Uterus (tissue), 3 donors: ENCODE measurements at regions not wholly inside any gene's neighbourhood (a gene's known extent, or its start where the extent isn't known, plus 50 kb on each side); places are given as distances from the start of the nearest gene placed in this dataset.
"Not testable (repeated sequence)": the region's sequence is repeated elsewhere in the genome, so short reads cannot be mapped to it uniquely, and the experiment has no call there.

Source experiments
- DNase-seq, 2 donors: peaks; one replicate each; pipeline ENCODE4 v3.0.0-alpha.2; 2019 to 2020
- H3K27ac ChIP-seq, 2 donors: fragments of 200-600 bp; sonication (generic); 1 replicate in 1 of 2; 2 replicates in 1 of 2; pipeline ENCODE4 v1.5.1; 2016 to 2018
- H3K27me3 ChIP-seq, 2 donors: fragments of 200-600 bp; sonication (generic); one replicate each; pipeline ENCODE4 v1.5.1; 2018 to 2019; ENCODE audit warnings: control low read depth in 1 of 2
- H3K36me3 ChIP-seq, 2 donors: fragments of 200-600 bp; sonication (generic); one replicate each; pipeline ENCODE4 v1.5.1; 2019; ENCODE audit warnings: control low read depth in 1 of 2
- H3K4me1 ChIP-seq, 2 donors: fragments of 200-600 bp; sonication (generic); one replicate each; pipeline ENCODE4 v1.5.1; 2018 to 2019; ENCODE audit warnings: control low read depth in 1 of 2
- H3K4me3 ChIP-seq, 2 donors: fragments of 200-600 bp; sonication (generic); 1 replicate in 1 of 2; 2 replicates in 1 of 2; pipeline ENCODE4 v1.5.1; 2018 to 2019; ENCODE audit warnings: mild to moderate bottlenecking in 1 of 2
- H3K9me3 ChIP-seq, 2 donors: fragments of 200-600 bp; sonication (generic); one replicate each; pipeline ENCODE4 v1.5.1; 2019; ENCODE audit warnings: control low read depth in 1 of 2
- POLR2A ChIP-seq, 2 donors: fragments of 450-650 bp; IDR thresholded peaks; one replicate each; pipeline ENCODE4 v1.6.1; 2016; ENCODE audit warnings: antibody characterized with exemption in 2 of 2, mild to moderate bottlenecking in 1 of 2, moderate library complexity in 1 of 2
- intact Hi-C: fragments of 100-400 bp; cut with DNase I; formaldehyde crosslinking; loops from one replicate; pipeline ENCODE4 v1.15.1; 2023; ENCODE audit warnings: low total_unique reads
- TF ChIP-seq, protein P1 (sequence below), 4 experiments: fragments of 200-600 bp in 2 of 4; fragments of 450-650 bp in 2 of 4; sonication (generic) in 2 of 4; IDR thresholded peaks; one replicate each; pipeline ENCODE4 v1.5.1; 2016 to 2019; ENCODE audit warnings: antibody characterized with exemption in 4 of 4, mild to moderate bottlenecking in 2 of 4, moderate library complexity in 1 of 4
- donor health status: DM: yes; HTN: yes; CAD: no.

DNA sequence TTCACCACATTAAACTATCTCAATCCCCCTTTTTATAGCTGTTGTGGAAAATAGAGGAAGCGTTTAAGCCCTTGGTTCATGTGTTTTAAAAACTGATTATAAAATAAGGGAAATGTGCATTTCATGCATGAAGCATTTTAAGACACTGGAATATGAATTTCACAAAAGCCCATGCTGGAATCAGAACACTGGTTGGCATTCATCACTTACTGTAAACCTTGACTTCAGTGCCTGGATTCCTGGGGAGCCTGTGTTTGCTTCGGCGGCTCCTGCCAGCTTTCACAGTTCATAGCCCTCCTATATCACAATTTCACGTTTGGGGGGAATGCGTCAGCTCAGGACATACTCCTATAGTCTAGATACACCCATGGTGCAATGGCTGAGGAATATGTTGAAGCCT is 336.9 kb downstream of the INSIG2 start:
- no peak for DNase-seq
- H3K9me3 ChIP-seq: no peaks in the 10 kb centered on the region
- no peak for TF ChIP-seq POLR2A (IDR thresholded peaks at IDR 0.05)
- TF ChIP-seq, protein P1, sequence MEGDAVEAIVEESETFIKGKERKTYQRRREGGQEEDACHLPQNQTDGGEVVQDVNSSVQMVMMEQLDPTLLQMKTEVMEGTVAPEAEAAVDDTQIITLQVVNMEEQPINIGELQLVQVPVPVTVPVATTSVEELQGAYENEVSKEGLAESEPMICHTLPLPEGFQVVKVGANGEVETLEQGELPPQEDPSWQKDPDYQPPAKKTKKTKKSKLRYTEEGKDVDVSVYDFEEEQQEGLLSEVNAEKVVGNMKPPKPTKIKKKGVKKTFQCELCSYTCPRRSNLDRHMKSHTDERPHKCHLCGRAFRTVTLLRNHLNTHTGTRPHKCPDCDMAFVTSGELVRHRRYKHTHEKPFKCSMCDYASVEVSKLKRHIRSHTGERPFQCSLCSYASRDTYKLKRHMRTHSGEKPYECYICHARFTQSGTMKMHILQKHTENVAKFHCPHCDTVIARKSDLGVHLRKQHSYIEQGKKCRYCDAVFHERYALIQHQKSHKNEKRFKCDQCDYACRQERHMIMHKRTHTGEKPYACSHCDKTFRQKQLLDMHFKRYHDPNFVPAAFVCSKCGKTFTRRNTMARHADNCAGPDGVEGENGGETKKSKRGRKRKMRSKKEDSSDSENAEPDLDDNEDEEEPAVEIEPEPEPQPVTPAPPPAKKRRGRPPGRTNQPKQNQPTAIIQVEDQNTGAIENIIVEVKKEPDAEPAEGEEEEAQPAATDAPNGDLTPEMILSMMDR (IDR thresholded peaks at IDR 0.05): no peak
- no peaks in the 10 kb centered on the region for H3K27me3 ChIP-seq
- intact Hi-C loops: no loop called here
- no peak overlapping the region for H3K27ac ChIP-seq
- H3K4me3 ChIP-seq: no peak overlapping the region
- no peaks in the 10 kb centered on the region for H3K4me1 ChIP-seq
- H3K36me3 ChIP-seq: no peaks in the 10 kb centered on the region

DNA sequence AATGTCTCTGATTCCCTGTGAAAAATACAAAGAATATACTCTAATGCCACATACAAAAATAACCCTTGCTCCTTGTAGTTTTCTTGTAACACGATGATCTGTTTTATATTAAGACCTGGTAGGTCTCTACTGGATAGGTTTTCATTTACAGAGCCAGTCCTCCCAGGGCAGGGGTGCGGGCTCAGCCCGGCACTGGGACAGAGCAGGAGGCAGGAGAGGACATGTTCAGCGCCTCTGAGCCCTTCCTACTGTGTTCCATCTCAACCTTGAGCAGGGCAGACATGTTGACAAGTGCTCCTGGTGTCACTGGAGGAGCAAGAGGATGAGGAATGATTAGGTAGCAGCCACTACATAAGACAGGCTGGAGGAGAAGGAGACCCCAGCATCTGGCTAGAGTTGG is 335.5 kb downstream of the INSIG2 start:
- no peaks in the 10 kb centered on the region for H3K9me3 ChIP-seq
- no peak for DNase-seq
- H3K4me3 ChIP-seq: no peak overlapping the region
- H3K27me3 ChIP-seq: no peaks in the 10 kb centered on the region
- intact Hi-C loops: no loop called here
- no peak for TF ChIP-seq POLR2A (IDR thresholded peaks at IDR 0.05)
- TF ChIP-seq, protein P1 (IDR thresholded peaks at IDR 0.05): no peak
- H3K4me1 ChIP-seq: no peaks in the 10 kb centered on the region
- no peak overlapping the region for H3K27ac ChIP-seq
- H3K36me3 ChIP-seq: no peaks in the 10 kb centered on the region

DNA sequence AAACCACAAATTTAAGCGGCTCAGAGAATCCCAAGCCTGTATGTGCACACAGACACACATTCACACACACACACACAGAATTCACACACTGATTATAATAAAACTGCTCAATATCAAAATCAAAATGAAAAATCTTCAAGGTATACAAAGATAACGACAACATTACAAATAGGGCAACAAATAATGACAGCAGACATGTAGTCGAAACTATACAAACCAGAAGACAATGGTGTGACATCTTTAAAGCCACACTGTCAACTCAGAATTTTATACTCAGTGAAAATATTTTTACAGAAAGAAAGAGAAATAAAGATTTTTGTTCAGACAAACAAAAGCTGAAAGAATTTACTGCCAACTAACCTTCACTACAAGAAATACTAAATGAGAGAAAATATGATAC is 333.4 kb downstream of the INSIG2 start:
- no peaks in the 10 kb centered on the region for H3K4me1 ChIP-seq
- TF ChIP-seq, protein P1 (IDR thresholded peaks at IDR 0.05): no peak
- TF ChIP-seq POLR2A (IDR thresholded peaks at IDR 0.05): no peak
- no peak overlapping the region for H3K27ac ChIP-seq
- no peaks in the 10 kb centered on the region for H3K36me3 ChIP-seq
- DNase-seq: no peak
- no peak overlapping the region for H3K4me3 ChIP-seq
- intact Hi-C loops: no loop called here
- H3K27me3 ChIP-seq: no peaks in the 10 kb centered on the region
- no peaks in the 10 kb centered on the region for H3K9me3 ChIP-seq

DNA sequence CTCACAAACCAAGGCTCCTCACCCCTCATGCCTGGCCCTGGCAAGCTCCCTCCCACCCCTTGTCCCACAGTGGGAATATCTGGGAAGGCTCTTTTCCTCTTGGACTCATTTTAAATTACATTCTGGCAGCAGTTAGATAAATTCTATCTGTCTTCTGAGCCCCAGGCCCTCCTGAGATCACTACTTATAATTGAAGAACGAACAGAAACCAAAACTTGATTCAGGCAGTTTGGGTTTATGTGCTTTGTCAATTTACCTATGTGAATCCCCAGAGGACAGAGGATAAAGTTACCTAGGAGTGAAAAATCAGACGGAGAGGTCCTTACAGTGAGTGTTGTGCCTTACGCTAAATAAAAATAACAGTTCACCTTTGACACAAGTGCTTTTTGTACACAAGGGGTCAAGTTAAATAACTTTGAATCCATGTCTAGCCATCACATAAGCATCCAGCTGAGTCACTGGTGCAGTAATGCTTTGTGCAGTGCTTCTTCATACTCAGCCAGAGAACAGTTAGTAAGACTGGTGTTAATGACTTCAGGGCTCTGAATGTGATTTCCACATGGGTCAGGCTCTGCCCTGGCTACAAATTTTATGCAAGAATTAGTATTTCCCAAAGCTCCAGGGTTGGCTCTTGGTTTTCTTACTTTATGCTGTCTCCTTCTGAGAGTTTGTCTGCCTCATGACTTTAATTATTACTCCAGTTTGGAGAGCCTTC is 329.3 kb downstream of the INSIG2 start:
- H3K27ac ChIP-seq: no peak overlapping the region
- H3K27me3 ChIP-seq: no peaks in the 10 kb centered on the region
- H3K4me3 ChIP-seq: no peak overlapping the region
- no peaks in the 10 kb centered on the region for H3K4me1 ChIP-seq
- TF ChIP-seq, protein P1 (IDR thresholded peaks at IDR 0.05): no peak
- no peak for TF ChIP-seq POLR2A (IDR thresholded peaks at IDR 0.05)
- intact Hi-C loops: no loop called here
- H3K9me3 ChIP-seq: no peaks in the 10 kb centered on the region
- no peaks in the 10 kb centered on the region for H3K36me3 ChIP-seq
- no peak for DNase-seq

DNA sequence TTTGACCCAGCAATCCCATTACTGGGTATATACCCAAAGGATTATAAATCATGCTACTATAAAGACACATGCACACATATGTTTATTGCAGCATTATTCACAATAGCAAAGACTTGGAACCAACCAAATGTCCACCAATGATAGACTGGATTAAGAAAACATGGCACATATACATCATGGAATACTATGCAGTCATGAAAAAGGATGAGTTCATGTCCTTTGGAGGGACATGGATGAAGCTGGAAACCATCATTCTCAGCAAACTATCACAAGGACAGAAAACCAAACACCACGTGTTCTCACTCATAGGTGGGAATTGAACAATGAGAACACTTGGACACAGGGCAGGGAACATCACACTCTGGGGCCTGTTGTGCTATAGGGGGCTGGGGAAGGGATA is 326.9 kb downstream of the INSIG2 start:
- intact Hi-C loops, H3K36me3 ChIP-seq, H3K4me3 ChIP-seq, H3K27ac ChIP-seq, H3K4me1 ChIP-seq, DNase-seq, H3K9me3 ChIP-seq, H3K27me3 ChIP-seq: not testable (repeated sequence)
